ENCODE measurements at regions not wholly inside any gene's neighbourhood (a gene's known extent, or its start where the extent isn't known, plus 50 kb on each side); places are given as distances from the start of the nearest gene placed in this dataset.

DNA sequence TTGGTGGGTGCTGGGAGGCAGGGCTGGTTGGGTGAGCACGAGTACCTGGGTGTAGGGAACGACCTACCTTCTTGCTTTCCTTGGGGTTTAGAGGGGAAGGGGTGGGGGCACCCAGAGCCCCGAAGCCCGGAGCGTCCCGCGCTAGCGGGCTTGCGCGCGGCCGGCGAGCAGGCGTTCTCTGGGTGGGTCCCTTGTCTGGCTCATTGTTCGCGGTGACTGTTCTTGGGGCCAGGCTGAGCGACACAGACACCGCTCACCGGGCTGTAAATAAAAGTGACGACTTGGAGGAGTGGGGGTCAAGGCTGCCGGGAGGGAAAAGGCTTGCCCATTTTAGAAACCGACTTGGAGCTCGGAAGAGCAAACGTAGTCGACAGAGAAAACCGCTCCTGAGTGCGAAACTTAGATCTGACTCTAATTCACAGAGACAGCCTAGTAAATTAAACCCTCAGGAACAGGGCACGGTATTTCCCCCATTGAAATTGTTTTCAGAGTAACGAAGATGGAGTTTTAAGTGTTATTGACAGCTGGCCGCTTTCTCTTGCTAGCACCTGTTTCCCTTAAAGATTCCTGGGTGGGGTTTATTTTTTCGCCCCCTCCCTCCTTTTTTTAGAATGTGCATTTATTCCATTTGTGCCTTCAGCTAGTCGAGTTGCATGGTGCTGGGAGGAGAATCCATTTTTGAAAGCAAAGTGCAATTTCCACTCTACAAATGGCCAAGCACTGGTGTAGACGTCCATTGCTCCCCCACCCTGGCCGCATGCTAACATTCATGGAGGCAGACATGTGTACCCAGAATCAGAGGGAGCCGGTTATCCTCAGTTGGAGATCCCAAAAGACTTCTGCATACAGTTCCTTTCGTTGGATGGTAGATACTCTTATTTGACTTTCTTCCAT, 532.1 kb upstream of the SEMA6D start:
- Histone ChIP-seq H3K9me3 (ENCODE audit: control insufficient read depth in 4 of 4, low read length in 3 of 4) (no peaks in the 10 kb centered on the region), H3K27me3 (ENCODE audit: control insufficient read depth in 4 of 4, insufficient read depth in 4 of 4, low read length in 3 of 4) (peaks cover 0 to 4% (median 1%) of the 10 kb centered on the region in 4 donors), H3K27ac (ENCODE audit: low read depth in 1 of 2, low read length in 2 of 2) (no peak overlapping the region), H3K36me3 (ENCODE audit: control insufficient read depth in 4 of 4, insufficient read depth in 3 of 4, low read depth in 1 of 4, low read length in 3 of 4) (no peaks in the 10 kb centered on the region), H3K4me3 (ENCODE audit: low read depth in 1 of 3, low read length in 3 of 3) (peak overlapping the region; percentile 56 to 76 (median 70)), H3K4me1 (ENCODE audit: control insufficient read depth in 4 of 4, insufficient read depth in 4 of 4, low read length in 3 of 4) (peaks cover 6 to 25% (median 21%) of the 10 kb centered on the region in 4 donors), H3K9ac (ENCODE audit: low read depth in 1 of 2, low read length in 2 of 2) (no peak overlapping the region)
- DNase-seq (ENCODE audit: low spot score) = no peak
- TF ChIP-seq GABPA (IDR thresholded peaks at IDR 0.05 in 1 of 2, conservative IDR thresholded peaks at IDR 0.05 in 1 of 2) = no peak
- no peak for TF ChIP-seq JUND (IDR thresholded peaks at IDR 0.05)
- WGBS = 9% methylated on average over 36 of the region's 36 CpGs

DNA sequence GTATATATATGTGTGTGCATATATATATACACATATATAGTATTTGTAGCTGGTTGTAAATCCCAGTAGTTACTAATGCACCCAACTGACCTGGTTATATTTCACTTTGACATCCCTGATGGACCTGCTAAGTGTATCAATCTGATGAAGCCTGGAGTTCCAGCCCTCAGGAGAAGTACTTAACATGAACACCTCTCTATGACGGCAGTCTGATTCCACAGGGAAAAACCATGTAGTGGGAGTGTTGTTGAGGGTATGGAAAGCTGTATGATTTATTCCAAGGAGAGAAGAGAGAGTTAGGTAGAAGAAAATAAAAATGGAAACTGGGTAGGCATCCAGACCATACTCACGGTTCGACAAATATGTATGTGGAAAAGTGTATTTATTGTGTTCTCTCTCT, 531.2 kb upstream of the SEMA6D start:
- Histone ChIP-seq H3K27me3 (ENCODE audit: control insufficient read depth in 4 of 4, insufficient read depth in 4 of 4, low read length in 3 of 4) (peaks cover 0 to 4% (median 1%) of the 10 kb centered on the region in 4 donors), H3K9ac (ENCODE audit: low read depth in 1 of 2, low read length in 2 of 2) (no peak overlapping the region), H3K4me1 (ENCODE audit: control insufficient read depth in 4 of 4, insufficient read depth in 4 of 4, low read length in 3 of 4) (peaks cover 6 to 20% (median 17%) of the 10 kb centered on the region in 4 donors), H3K36me3 (ENCODE audit: control insufficient read depth in 4 of 4, insufficient read depth in 3 of 4, low read depth in 1 of 4, low read length in 3 of 4) (no peaks in the 10 kb centered on the region), H3K27ac (ENCODE audit: low read depth in 1 of 2, low read length in 2 of 2) (no peak overlapping the region), H3K9me3 (ENCODE audit: control insufficient read depth in 4 of 4, low read length in 3 of 4) (no peaks in the 10 kb centered on the region), H3K4me3 (ENCODE audit: low read depth in 1 of 3, low read length in 3 of 3) (no peak overlapping the region)
- TF ChIP-seq FOXA2 (IDR thresholded peaks at IDR 0.05) = no peak
- no peak for TF ChIP-seq NR2F2 (IDR thresholded peaks at IDR 0.05)
- TF ChIP-seq, protein P1, sequence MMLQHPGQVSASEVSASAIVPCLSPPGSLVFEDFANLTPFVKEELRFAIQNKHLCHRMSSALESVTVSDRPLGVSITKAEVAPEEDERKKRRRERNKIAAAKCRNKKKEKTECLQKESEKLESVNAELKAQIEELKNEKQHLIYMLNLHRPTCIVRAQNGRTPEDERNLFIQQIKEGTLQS (IDR thresholded peaks at IDR 0.05) = no peak
- TF ChIP-seq, protein P2, sequence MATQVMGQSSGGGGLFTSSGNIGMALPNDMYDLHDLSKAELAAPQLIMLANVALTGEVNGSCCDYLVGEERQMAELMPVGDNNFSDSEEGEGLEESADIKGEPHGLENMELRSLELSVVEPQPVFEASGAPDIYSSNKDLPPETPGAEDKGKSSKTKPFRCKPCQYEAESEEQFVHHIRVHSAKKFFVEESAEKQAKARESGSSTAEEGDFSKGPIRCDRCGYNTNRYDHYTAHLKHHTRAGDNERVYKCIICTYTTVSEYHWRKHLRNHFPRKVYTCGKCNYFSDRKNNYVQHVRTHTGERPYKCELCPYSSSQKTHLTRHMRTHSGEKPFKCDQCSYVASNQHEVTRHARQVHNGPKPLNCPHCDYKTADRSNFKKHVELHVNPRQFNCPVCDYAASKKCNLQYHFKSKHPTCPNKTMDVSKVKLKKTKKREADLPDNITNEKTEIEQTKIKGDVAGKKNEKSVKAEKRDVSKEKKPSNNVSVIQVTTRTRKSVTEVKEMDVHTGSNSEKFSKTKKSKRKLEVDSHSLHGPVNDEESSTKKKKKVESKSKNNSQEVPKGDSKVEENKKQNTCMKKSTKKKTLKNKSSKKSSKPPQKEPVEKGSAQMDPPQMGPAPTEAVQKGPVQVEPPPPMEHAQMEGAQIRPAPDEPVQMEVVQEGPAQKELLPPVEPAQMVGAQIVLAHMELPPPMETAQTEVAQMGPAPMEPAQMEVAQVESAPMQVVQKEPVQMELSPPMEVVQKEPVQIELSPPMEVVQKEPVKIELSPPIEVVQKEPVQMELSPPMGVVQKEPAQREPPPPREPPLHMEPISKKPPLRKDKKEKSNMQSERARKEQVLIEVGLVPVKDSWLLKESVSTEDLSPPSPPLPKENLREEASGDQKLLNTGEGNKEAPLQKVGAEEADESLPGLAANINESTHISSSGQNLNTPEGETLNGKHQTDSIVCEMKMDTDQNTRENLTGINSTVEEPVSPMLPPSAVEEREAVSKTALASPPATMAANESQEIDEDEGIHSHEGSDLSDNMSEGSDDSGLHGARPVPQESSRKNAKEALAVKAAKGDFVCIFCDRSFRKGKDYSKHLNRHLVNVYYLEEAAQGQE (IDR thresholded peaks at IDR 0.05) = no peak
- TF ChIP-seq RXRA (IDR thresholded peaks at IDR 0.05) = no peak
- TF ChIP-seq TAF1 (conservative IDR thresholded peaks at IDR 0.05) = no peak
- TF ChIP-seq, protein P3, sequence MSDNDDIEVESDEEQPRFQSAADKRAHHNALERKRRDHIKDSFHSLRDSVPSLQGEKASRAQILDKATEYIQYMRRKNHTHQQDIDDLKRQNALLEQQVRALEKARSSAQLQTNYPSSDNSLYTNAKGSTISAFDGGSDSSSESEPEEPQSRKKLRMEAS (IDR thresholded peaks at IDR 0.05) = no peak
- TF ChIP-seq, protein P4, sequence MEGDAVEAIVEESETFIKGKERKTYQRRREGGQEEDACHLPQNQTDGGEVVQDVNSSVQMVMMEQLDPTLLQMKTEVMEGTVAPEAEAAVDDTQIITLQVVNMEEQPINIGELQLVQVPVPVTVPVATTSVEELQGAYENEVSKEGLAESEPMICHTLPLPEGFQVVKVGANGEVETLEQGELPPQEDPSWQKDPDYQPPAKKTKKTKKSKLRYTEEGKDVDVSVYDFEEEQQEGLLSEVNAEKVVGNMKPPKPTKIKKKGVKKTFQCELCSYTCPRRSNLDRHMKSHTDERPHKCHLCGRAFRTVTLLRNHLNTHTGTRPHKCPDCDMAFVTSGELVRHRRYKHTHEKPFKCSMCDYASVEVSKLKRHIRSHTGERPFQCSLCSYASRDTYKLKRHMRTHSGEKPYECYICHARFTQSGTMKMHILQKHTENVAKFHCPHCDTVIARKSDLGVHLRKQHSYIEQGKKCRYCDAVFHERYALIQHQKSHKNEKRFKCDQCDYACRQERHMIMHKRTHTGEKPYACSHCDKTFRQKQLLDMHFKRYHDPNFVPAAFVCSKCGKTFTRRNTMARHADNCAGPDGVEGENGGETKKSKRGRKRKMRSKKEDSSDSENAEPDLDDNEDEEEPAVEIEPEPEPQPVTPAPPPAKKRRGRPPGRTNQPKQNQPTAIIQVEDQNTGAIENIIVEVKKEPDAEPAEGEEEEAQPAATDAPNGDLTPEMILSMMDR (IDR thresholded peaks at IDR 0.05; ENCODE audit: low read depth, low read length, missing input control) = no peak
- TF ChIP-seq YY1 (IDR thresholded peaks at IDR 0.05) = no peak
- no peak for TF ChIP-seq RAD21 (IDR thresholded peaks at IDR 0.05)
- TF ChIP-seq, protein P5, sequence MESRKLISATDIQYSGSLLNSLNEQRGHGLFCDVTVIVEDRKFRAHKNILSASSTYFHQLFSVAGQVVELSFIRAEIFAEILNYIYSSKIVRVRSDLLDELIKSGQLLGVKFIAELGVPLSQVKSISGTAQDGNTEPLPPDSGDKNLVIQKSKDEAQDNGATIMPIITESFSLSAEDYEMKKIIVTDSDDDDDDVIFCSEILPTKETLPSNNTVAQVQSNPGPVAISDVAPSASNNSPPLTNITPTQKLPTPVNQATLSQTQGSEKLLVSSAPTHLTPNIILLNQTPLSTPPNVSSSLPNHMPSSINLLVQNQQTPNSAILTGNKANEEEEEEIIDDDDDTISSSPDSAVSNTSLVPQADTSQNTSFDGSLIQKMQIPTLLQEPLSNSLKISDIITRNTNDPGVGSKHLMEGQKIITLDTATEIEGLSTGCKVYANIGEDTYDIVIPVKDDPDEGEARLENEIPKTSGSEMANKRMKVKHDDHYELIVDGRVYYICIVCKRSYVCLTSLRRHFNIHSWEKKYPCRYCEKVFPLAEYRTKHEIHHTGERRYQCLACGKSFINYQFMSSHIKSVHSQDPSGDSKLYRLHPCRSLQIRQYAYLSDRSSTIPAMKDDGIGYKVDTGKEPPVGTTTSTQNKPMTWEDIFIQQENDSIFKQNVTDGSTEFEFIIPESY (IDR thresholded peaks at IDR 0.05) = no peak
- TF ChIP-seq EGR1 (IDR thresholded peaks at IDR 0.05; ENCODE audit: low read depth in 2 of 2) = no peak
- TF ChIP-seq FOXA1 (IDR thresholded peaks at IDR 0.05) = no peak
- TF ChIP-seq HNF4A (conservative IDR thresholded peaks at IDR 0.05) = no peak
- TF ChIP-seq GABPA (IDR thresholded peaks at IDR 0.05 in 1 of 2, conservative IDR thresholded peaks at IDR 0.05 in 1 of 2) = no peak
- TF ChIP-seq HNF4G (IDR thresholded peaks at IDR 0.05) = no peak
- TF ChIP-seq JUND (IDR thresholded peaks at IDR 0.05) = no peak
- TF ChIP-seq SP1 (IDR thresholded peaks at IDR 0.05) = no peak
- no peak for DNase-seq (ENCODE audit: low spot score)
- 78% methylated on average over 3 of the region's 3 CpGs for WGBS
